GM23248 (cell line): ENCODE measurements at regions not wholly inside any gene's neighbourhood (a gene's known extent, or its start where the extent isn't known, plus 50 kb on each side); places are given as distances from the start of the nearest gene placed in this dataset.

Source experiments
- EZH2 ChIP-seq: fragments of 200-600 bp; sonication (generic); IDR thresholded peaks from 2 replicates; pipeline ENCODE4 v1.6.1; 2018; ENCODE audit warnings: antibody characterized with exemption, mild to moderate bottlenecking; ENCODE audit not compliant: insufficient read depth, poor library complexity, severe bottlenecking
- EZH2phosphoT487 ChIP-seq: fragments of 200-600 bp; sonication (generic); IDR thresholded peaks from 2 replicates; pipeline ENCODE4 v1.6.1; 2018; ENCODE audit warnings: antibody characterized with exemption, moderate library complexity, mild to moderate bottlenecking, low read depth; ENCODE audit not compliant: insufficient read depth

- TF ChIP-seq EZH2phosphoT487 (no peak), EZH2 (no peak)
Measured at GRCh38 chr4:64882311-64883086, 473.2 kb upstream of the TECRL start.
